Left kidney (tissue), 1 donor: ENCODE measurements at regions not wholly inside any gene's neighbourhood (a gene's known extent, or its start where the extent isn't known, plus 50 kb on each side); places are given as distances from the start of the nearest gene placed in this dataset.

ENCODE experiments used
- DNase-seq: peaks from one replicate; pipeline ENCODE4 v3.0.0-alpha.2; 2013

- no peak for DNase-seq
Observed at GRCh38 chr9:118578467-118578866, 790.8 kb downstream of the BRINP1 start.

- DNase-seq: no peak
Observed at GRCh38 chr9:118583414-118583813, 785.8 kb downstream of the BRINP1 start.

GRCh38 chr9:118586978-118587377 lies 782.3 kb downstream of the BRINP1 start:
- DNase-seq: no peak

GRCh38 chr9:118594428-118594827 lies 774.8 kb downstream of the BRINP1 start:
- DNase-seq: no peak

- peak; percentile 47 for DNase-seq
Observed at GRCh38 chr9:118595719-118596305, 773.4 kb downstream of the BRINP1 start.

GRCh38 chr9:118596374-118597015 lies 772.7 kb downstream of the BRINP1 start:
- no peak for DNase-seq

GRCh38 chr9:118606668-118607067 lies 762.6 kb downstream of the BRINP1 start:
- DNase-seq: no peak

GRCh38 chr9:118609355-118610044 lies 759.7 kb downstream of the BRINP1 start:
- DNase-seq: no peak

- no peak for DNase-seq
Observed at GRCh38 chr9:118612201-118612600, 757.0 kb downstream of the BRINP1 start.

GRCh38 chr9:118613996-118614395 lies 755.2 kb downstream of the BRINP1 start:
- no peak for DNase-seq

- DNase-seq: no peak
Observed at GRCh38 chr9:118618084-118618483, 751.2 kb downstream of the BRINP1 start.

- no peak for DNase-seq
Observed at GRCh38 chr9:118618849-118619248, 750.4 kb downstream of the BRINP1 start.

GRCh38 chr9:118624608-118625007 lies 744.6 kb downstream of the BRINP1 start:
- no peak for DNase-seq

GRCh38 chr9:118630079-118630478 lies 739.2 kb downstream of the BRINP1 start:
- DNase-seq: no peak

- DNase-seq: no peak
Observed at GRCh38 chr9:118630931-118631595, 738.2 kb downstream of the BRINP1 start.

GRCh38 chr9:118631956-118632355 lies 737.3 kb downstream of the BRINP1 start:
- no peak for DNase-seq

GRCh38 chr9:118635416-118635815 lies 733.8 kb downstream of the BRINP1 start:
- no peak for DNase-seq

GRCh38 chr9:118637681-118638080 lies 731.6 kb downstream of the BRINP1 start:
- DNase-seq: no peak

GRCh38 chr9:118640836-118641560 lies 728.2 kb downstream of the BRINP1 start:
- DNase-seq: no peak

- peak; percentile 6 for DNase-seq
Observed at GRCh38 chr9:118643118-118643517, 726.1 kb downstream of the BRINP1 start.

GRCh38 chr9:118644066-118644465 lies 725.2 kb downstream of the BRINP1 start:
- no peak for DNase-seq

- no peak for DNase-seq
Observed at GRCh38 chr9:118647331-118647730, 721.9 kb downstream of the BRINP1 start.
